ENCODE measurements at regions not wholly inside any gene's neighbourhood (a gene's known extent, or its start where the extent isn't known, plus 50 kb on each side); places are given as distances from the start of the nearest gene placed in this dataset.
"Not testable (repeated sequence)": the region's sequence is repeated elsewhere in the genome, so short reads cannot be mapped to it uniquely, and the experiment has no call there.

- Histone ChIP-seq H3K36me3 (ENCODE audit: low read depth, low read length) (no peaks in the 10 kb centered on the region), H3K79me2 (ENCODE audit: low read length) (no peaks in the 10 kb centered on the region), H3K9ac (ENCODE audit: low read length) (no peak overlapping the region), H3K4me3 (ENCODE audit: low read length) (no peak overlapping the region), H3K9me2 (replicated peaks; ENCODE audit: low read length) (no peaks in the 10 kb centered on the region), H3K4me2 (ENCODE audit: low read length) (no peak overlapping the region), H3K4me1 (ENCODE audit: insufficient read depth, low read length) (no peaks in the 10 kb centered on the region), H3K9me3 (ENCODE audit: low read length) (no peaks in the 10 kb centered on the region), H4K20me1 (ENCODE audit: low read length) (no peaks in the 10 kb centered on the region), H3K27me3 (ENCODE audit: low read length) (0 out of 2 replicates have a peak, but pooled peaks cover 5% of the 10 kb centered on the region), H3F3A (ENCODE audit: low read length, unreplicated experiment) (no peaks in the 10 kb centered on the region), H2AFZ (ENCODE audit: low read length) (no peak overlapping the region), H3K27ac (ENCODE audit: low read length) (no peak overlapping the region)
- DNase-seq, result no peak
- no TSS peak for BruUV-seq (replicated peaks)
- intact Hi-C loops (cut with micrococcal nuclease), result no loop called here
- no peak for ATAC-seq
- ChIA-PET CTCF (no interaction called here), POLR2A (ENCODE audit: unreplicated experiment) (no interaction called here)
- TF ChIP-seq CTCF (conservative IDR thresholded peaks at IDR 0.05; ENCODE audit: low read depth, low read length) (no peak), EZH2phosphoT487 (IDR thresholded peaks at IDR 0.05; ENCODE audit: borderline replicate concordance, low read length) (no peak), EZH2 (IDR thresholded peaks at IDR 0.05; ENCODE audit: low read length, unreplicated experiment) (no peak)
Observed at GRCh38 chr10:27330074-27330473, 89.5 kb upstream of the ACBD5 start.

GRCh38 chr10:27328946-27329345, 88.3 kb upstream of the ACBD5 start:
- CTCF ChIA-PET, result interaction anchor here (0.6 kb wide), 1 partner anchor 154 kb away, joined by 3 read pairs; no protein-coding TSS in a partner anchor

GRCh38 chr10:27326748-27327147, 86.2 kb upstream of the ACBD5 start:
- H3K9ac ChIP-seq (ENCODE audit: low read length); H3K4me1 ChIP-seq (ENCODE audit: insufficient read depth, low read length); H3F3A ChIP-seq (ENCODE audit: low read length, unreplicated experiment); H2AFZ ChIP-seq (ENCODE audit: low read length); CTCF ChIA-PET; H3K4me2 ChIP-seq (ENCODE audit: low read length); BruUV-seq (replicated peaks); ATAC-seq; DNase-seq; H3K79me2 ChIP-seq (ENCODE audit: low read length); H3K27ac ChIP-seq (ENCODE audit: low read length); H3K9me2 ChIP-seq (replicated peaks; ENCODE audit: low read length); POLR2A ChIA-PET (ENCODE audit: unreplicated experiment); H4K20me1 ChIP-seq (ENCODE audit: low read length); intact Hi-C loops (cut with micrococcal nuclease); H3K4me3 ChIP-seq (ENCODE audit: low read length); H3K27me3 ChIP-seq (ENCODE audit: low read length); H3K36me3 ChIP-seq (ENCODE audit: low read depth, low read length); H3K9me3 ChIP-seq (ENCODE audit: low read length): not testable (repeated sequence)

More at GRCh38 chr10:27328946-27329345, 88.3 kb upstream of the ACBD5 start:
- Histone ChIP-seq H3K36me3 (ENCODE audit: low read depth, low read length) (no peaks in the 10 kb centered on the region), H3K9me2 (replicated peaks; ENCODE audit: low read length) (no peaks in the 10 kb centered on the region), H3K4me3 (ENCODE audit: low read length) (no peak overlapping the region), H3K9me3 (ENCODE audit: low read length) (no peaks in the 10 kb centered on the region), H3K4me1 (ENCODE audit: insufficient read depth, low read length) (no peaks in the 10 kb centered on the region), H3K9ac (ENCODE audit: low read length) (no peak overlapping the region), H3K27ac (ENCODE audit: low read length) (no peak overlapping the region), H3F3A (ENCODE audit: low read length, unreplicated experiment) (no peaks in the 10 kb centered on the region), H3K4me2 (ENCODE audit: low read length) (no peak overlapping the region), H3K27me3 (ENCODE audit: low read length) (0 out of 2 replicates have a peak, but pooled peaks cover 5% of the 10 kb centered on the region), H2AFZ (ENCODE audit: low read length) (no peak overlapping the region), H3K79me2 (ENCODE audit: low read length) (no peaks in the 10 kb centered on the region), H4K20me1 (ENCODE audit: low read length) (no peaks in the 10 kb centered on the region)
- intact Hi-C loops (cut with micrococcal nuclease), result no loop called here
- POLR2A ChIA-PET (ENCODE audit: unreplicated experiment), result no interaction called here
- ATAC-seq (no peak), DNase-seq (no peak)
- BruUV-seq (replicated peaks), result no TSS peak
- TF ChIP-seq EZH2 (IDR thresholded peaks at IDR 0.05; ENCODE audit: low read length, unreplicated experiment) (no peak), CTCF (conservative IDR thresholded peaks at IDR 0.05; ENCODE audit: low read depth, low read length) (no peak), EZH2phosphoT487 (IDR thresholded peaks at IDR 0.05; ENCODE audit: borderline replicate concordance, low read length) (no peak)

All from PC-3 (cell line).